Caco-2 (cell line): ENCODE measurements at regions not wholly inside any gene's neighbourhood (a gene's known extent, or its start where the extent isn't known, plus 50 kb on each side); places are given as distances from the start of the nearest gene placed in this dataset.

Experiments
- BruUV-seq: library from RNA; stranded (reverse); fragments of 400-500 nt; replicated peaks from 2 replicates; lab custom pipeline; 2021; lab: Mats Ljungman, UMichigan
- CTCF ChIA-PET: fragments of 300-600 bp; sonication (Branson Sonifier 250); formaldehyde crosslinking; loops from one replicate; lab custom pipeline; 2022; ENCODE audit warnings: antibody characterized with exemption; lab: Charles Lee
- POLR2A ChIA-PET: fragments of 300-600 bp; sonication (Branson Sonifier 250); formaldehyde crosslinking; loops from one replicate; lab custom pipeline; 2022; ENCODE audit warnings: antibody characterized with exemption; lab: Charles Lee
- DNase-seq, 2 experiments: peaks; one replicate each; pipeline versions ENCODE4 v3.0.0 to v3.0.0-alpha.2; 2020 to 2022
- H3K27me3 ChIP-seq: replicated peaks from 2 replicates; pipeline ENCODE4 v1.6.0; 2011; ENCODE audit warnings: low read length; ENCODE audit not compliant: control insufficient read depth, insufficient read depth
- H3K36me3 ChIP-seq: 2 replicates; pipeline ENCODE4 v1.5.1; 2011; ENCODE audit warnings: low read length; ENCODE audit not compliant: control insufficient read depth, insufficient read depth
- H3K4me1 ChIP-seq: fragments of 250-450 bp; sonication (Bioruptor Pico); 2 replicates; pipeline ENCODE4 v1.5.1; 2020; ENCODE audit warnings: mild to moderate bottlenecking
- H3K4me3 ChIP-seq: 2 replicates; pipeline ENCODE4 v1.5.1; 2011; ENCODE audit warnings: low read depth, mild to moderate bottlenecking, control low read depth, low read length
- H3K9me3 ChIP-seq: fragments of 250-450 bp; sonication (Bioruptor Pico); 2 replicates; pipeline ENCODE4 v1.5.1; 2020; ENCODE audit warnings: mild to moderate bottlenecking, moderate library complexity
- H3K27ac Mint-ChIP-seq: one replicate; pipeline ENCODE4 v1.8.0; 2022; ENCODE audit warnings: mixed read lengths; ENCODE audit not compliant: unreplicated experiment
- H3K27me3 Mint-ChIP-seq: one replicate; pipeline ENCODE4 v1.8.0; 2022; ENCODE audit warnings: mixed read lengths; ENCODE audit not compliant: insufficient read depth, unreplicated experiment
- H3K36me3 Mint-ChIP-seq: one replicate; pipeline ENCODE4 v1.8.0; 2022; ENCODE audit warnings: mild to moderate bottlenecking, mixed read lengths; ENCODE audit not compliant: insufficient read depth, unreplicated experiment
- H3K4me1 Mint-ChIP-seq: one replicate; pipeline ENCODE4 v1.8.0; 2022; ENCODE audit warnings: low read depth, mixed read lengths; ENCODE audit not compliant: unreplicated experiment
- H3K4me3 Mint-ChIP-seq: one replicate; pipeline ENCODE4 v1.8.0; 2022; ENCODE audit warnings: mild to moderate bottlenecking, moderate library complexity, mixed read lengths; ENCODE audit not compliant: unreplicated experiment
- H3K9me3 Mint-ChIP-seq: one replicate; pipeline ENCODE4 v1.8.0; 2022; ENCODE audit warnings: mixed read lengths; ENCODE audit not compliant: unreplicated experiment
- intact Hi-C: fragments of 100-400 bp; cut with micrococcal nuclease; formaldehyde crosslinking; loops from one replicate; pipeline ENCODE4 v1.10.0; 2022; ENCODE audit not compliant: unreplicated experiment
- TF ChIP-seq, protein P1 (sequence below), 2 experiments: fragments of 200-600 bp in 1 of 2; IDR thresholded peaks; 1 replicate in 1 of 2; 2 replicates in 1 of 2; pipeline versions ENCODE4 v1.5.1 to v1.8.0; 2011 to 2022; ENCODE audit warnings: antibody characterized with exemption in 1 of 2, control low read depth in 1 of 2, inconsistent platforms in 1 of 2, low read depth in 1 of 2, low read length in 1 of 2, mild to moderate bottlenecking in 1 of 2, moderate library complexity in 1 of 2; ENCODE audit not compliant: insufficient read depth in 1 of 2, severe bottlenecking in 1 of 2, unreplicated experiment in 1 of 2

- no peaks in the 10 kb centered on the region for H3K27me3 Mint-ChIP-seq
- intact Hi-C loops = no loop called here
- no peaks in the 10 kb centered on the region for H3K27me3 ChIP-seq
- DNase-seq = no peak
- no peaks in the 10 kb centered on the region for H3K9me3 Mint-ChIP-seq
- ChIA-PET CTCF (no interaction called here), POLR2A (no interaction called here)
- H3K27ac Mint-ChIP-seq = no peak overlapping the region
- no peaks in the 10 kb centered on the region for H3K4me1 ChIP-seq
- no peak overlapping the region for H3K4me3 Mint-ChIP-seq
- no peaks in the 10 kb centered on the region for H3K9me3 ChIP-seq
- BruUV-seq = no TSS peak
- TF ChIP-seq, protein P1, sequence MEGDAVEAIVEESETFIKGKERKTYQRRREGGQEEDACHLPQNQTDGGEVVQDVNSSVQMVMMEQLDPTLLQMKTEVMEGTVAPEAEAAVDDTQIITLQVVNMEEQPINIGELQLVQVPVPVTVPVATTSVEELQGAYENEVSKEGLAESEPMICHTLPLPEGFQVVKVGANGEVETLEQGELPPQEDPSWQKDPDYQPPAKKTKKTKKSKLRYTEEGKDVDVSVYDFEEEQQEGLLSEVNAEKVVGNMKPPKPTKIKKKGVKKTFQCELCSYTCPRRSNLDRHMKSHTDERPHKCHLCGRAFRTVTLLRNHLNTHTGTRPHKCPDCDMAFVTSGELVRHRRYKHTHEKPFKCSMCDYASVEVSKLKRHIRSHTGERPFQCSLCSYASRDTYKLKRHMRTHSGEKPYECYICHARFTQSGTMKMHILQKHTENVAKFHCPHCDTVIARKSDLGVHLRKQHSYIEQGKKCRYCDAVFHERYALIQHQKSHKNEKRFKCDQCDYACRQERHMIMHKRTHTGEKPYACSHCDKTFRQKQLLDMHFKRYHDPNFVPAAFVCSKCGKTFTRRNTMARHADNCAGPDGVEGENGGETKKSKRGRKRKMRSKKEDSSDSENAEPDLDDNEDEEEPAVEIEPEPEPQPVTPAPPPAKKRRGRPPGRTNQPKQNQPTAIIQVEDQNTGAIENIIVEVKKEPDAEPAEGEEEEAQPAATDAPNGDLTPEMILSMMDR (IDR thresholded peaks at IDR 0.05; ENCODE audit: insufficient read depth in 1 of 2, low read depth in 1 of 2, low read length in 1 of 2, severe bottlenecking in 1 of 2, unreplicated experiment in 1 of 2) = no peak
- no peaks in the 10 kb centered on the region for H3K4me1 Mint-ChIP-seq
- H3K36me3 ChIP-seq = no peaks in the 10 kb centered on the region
- H3K36me3 Mint-ChIP-seq = no peaks in the 10 kb centered on the region
- no peak overlapping the region for H3K4me3 ChIP-seq
These were observed 500.1 kb downstream of the PCDH18 start for GRCh38 chr4:137032222-137032621.

- no peaks in the 10 kb centered on the region for H3K27me3 ChIP-seq
- Mint-ChIP-seq H3K27ac (no peak overlapping the region), H3K36me3 (no peaks in the 10 kb centered on the region), H3K9me3 (no peaks in the 10 kb centered on the region), H3K27me3 (no peaks in the 10 kb centered on the region), H3K4me1 (no peaks in the 10 kb centered on the region), H3K4me3 (no peak overlapping the region)
- H3K36me3 ChIP-seq = no peaks in the 10 kb centered on the region
- ChIA-PET CTCF (no interaction called here), POLR2A (no interaction called here)
- H3K4me1 ChIP-seq = no peaks in the 10 kb centered on the region
- no peak overlapping the region for H3K4me3 ChIP-seq
- no peak for DNase-seq
- no TSS peak for BruUV-seq
- H3K9me3 ChIP-seq = no peaks in the 10 kb centered on the region
- TF ChIP-seq, protein P1 (IDR thresholded peaks at IDR 0.05; ENCODE audit: insufficient read depth in 1 of 2, low read depth in 1 of 2, low read length in 1 of 2, severe bottlenecking in 1 of 2, unreplicated experiment in 1 of 2) = no peak
- intact Hi-C loops = no loop called here
These were observed 503.3 kb downstream of the PCDH18 start for GRCh38 chr4:137029026-137029425.

DNA sequence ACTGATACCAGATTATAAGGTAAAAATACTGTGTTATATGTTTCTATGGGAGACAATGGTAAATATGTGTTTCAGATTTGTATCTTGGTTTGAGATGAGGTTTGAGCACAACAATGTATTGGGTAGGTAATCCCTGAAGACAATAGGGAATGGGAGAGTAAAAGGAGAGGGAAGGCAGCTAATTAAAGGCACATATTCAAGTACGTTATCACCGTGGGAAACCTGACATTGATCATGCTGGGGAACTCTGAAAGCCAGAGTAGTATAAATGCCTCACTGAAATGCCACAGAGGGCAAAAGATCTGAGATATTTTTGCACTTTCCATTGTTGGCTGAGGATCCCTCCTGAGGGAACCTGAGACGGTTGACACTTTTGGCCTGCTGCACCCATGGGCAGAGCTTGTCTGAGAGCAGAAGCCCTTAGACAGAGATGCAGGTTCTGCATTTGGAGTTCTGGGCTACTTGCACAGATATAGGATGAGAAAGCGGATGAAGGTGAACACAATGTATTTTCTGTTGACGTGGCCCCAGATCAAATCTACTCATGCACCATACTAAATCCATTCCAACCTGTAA lies 506.7 kb downstream of the PCDH18 start:
- Histone ChIP-seq H3K9me3 (no peaks in the 10 kb centered on the region), H3K4me3 (no peak overlapping the region), H3K4me1 (no peaks in the 10 kb centered on the region), H3K36me3 (no peaks in the 10 kb centered on the region), H3K27me3 (no peaks in the 10 kb centered on the region)
- ChIA-PET POLR2A (no interaction called here), CTCF (no interaction called here)
- intact Hi-C loops = no loop called here
- TF ChIP-seq, protein P1 (IDR thresholded peaks at IDR 0.05; ENCODE audit: insufficient read depth in 1 of 2, low read depth in 1 of 2, low read length in 1 of 2, severe bottlenecking in 1 of 2, unreplicated experiment in 1 of 2) = no peak
- DNase-seq = no peak
- Mint-ChIP-seq H3K4me3 (no peak overlapping the region), H3K27me3 (no peaks in the 10 kb centered on the region), H3K9me3 (no peaks in the 10 kb centered on the region), H3K27ac (no peak overlapping the region), H3K4me1 (no peaks in the 10 kb centered on the region), H3K36me3 (no peaks in the 10 kb centered on the region)
- BruUV-seq = no TSS peak
